BE2C (cell line): ENCODE measurements at regions not wholly inside any gene's neighbourhood (a gene's known extent, or its start where the extent isn't known, plus 50 kb on each side); places are given as distances from the start of the nearest gene placed in this dataset.
"Not testable (repeated sequence)": the region's sequence is repeated elsewhere in the genome, so short reads cannot be mapped to it uniquely, and the experiment has no call there.

Experiments used
- DNase-seq: peaks from one replicate; pipeline ENCODE4 v3.0.0-alpha.2; 2020
- H3K27me3 ChIP-seq: fragments of 250-450 bp; sonication (Bioruptor Pico); 2 replicates; pipeline ENCODE4 v1.5.1; 2020; ENCODE audit warnings: mild to moderate bottlenecking
- H3K36me3 ChIP-seq: fragments of 250-450 bp; sonication (Bioruptor Pico); 2 replicates; pipeline ENCODE4 v1.5.1; 2020; ENCODE audit warnings: mild to moderate bottlenecking
- H3K4me1 ChIP-seq: fragments of 250-450 bp; sonication (Bioruptor Pico); 2 replicates; pipeline ENCODE4 v1.5.1; 2020
- H3K4me3 ChIP-seq: 2 replicates; pipeline ENCODE4 v1.5.1; 2011; ENCODE audit warnings: low read depth, low read length
- H3K9me3 ChIP-seq: fragments of 250-450 bp; sonication (Bioruptor Pico); 2 replicates; pipeline ENCODE4 v1.5.1; 2020

GRCh38 chr15:20230656-20231055 lies 310.9 kb downstream of the GOLGA6L6 start:
- not testable (repeated sequence) for H3K4me1 ChIP-seq

GRCh38 chr15:20228791-20229190 lies 312.8 kb downstream of the GOLGA6L6 start:
- H3K27me3 ChIP-seq, H3K4me1 ChIP-seq, H3K36me3 ChIP-seq, H3K9me3 ChIP-seq, H3K4me3 ChIP-seq, DNase-seq: not testable (repeated sequence)

More at GRCh38 chr15:20230656-20231055, 310.9 kb downstream of the GOLGA6L6 start:
- H3K9me3 ChIP-seq, DNase-seq, H3K27me3 ChIP-seq, H3K4me3 ChIP-seq, H3K36me3 ChIP-seq: not testable (repeated sequence)

- H3K4me3 ChIP-seq, H3K4me1 ChIP-seq, H3K36me3 ChIP-seq, H3K27me3 ChIP-seq, DNase-seq, H3K9me3 ChIP-seq: not testable (repeated sequence)
Measured at GRCh38 chr15:20227119-20227853, 314.3 kb downstream of the GOLGA6L6 start.

GRCh38 chr15:20226531-20226930 lies 315.1 kb downstream of the GOLGA6L6 start:
- not testable (repeated sequence) for H3K36me3 ChIP-seq, DNase-seq, H3K4me1 ChIP-seq, H3K27me3 ChIP-seq, H3K4me3 ChIP-seq, H3K9me3 ChIP-seq

GRCh38 chr15:20221063-20221462 lies 320.5 kb downstream of the GOLGA6L6 start:
- not testable (repeated sequence) for H3K4me3 ChIP-seq, H3K9me3 ChIP-seq, H3K27me3 ChIP-seq, H3K36me3 ChIP-seq, DNase-seq, H3K4me1 ChIP-seq

- H3K9me3 ChIP-seq, H3K36me3 ChIP-seq, H3K4me3 ChIP-seq, DNase-seq, H3K4me1 ChIP-seq, H3K27me3 ChIP-seq: not testable (repeated sequence)
Measured at GRCh38 chr15:20219171-20219570, 322.4 kb downstream of the GOLGA6L6 start.

- H3K36me3 ChIP-seq, DNase-seq, H3K4me1 ChIP-seq, H3K27me3 ChIP-seq, H3K9me3 ChIP-seq, H3K4me3 ChIP-seq: not testable (repeated sequence)
Measured at GRCh38 chr15:20215700-20216099, 325.9 kb downstream of the GOLGA6L6 start.

- not testable (repeated sequence) for H3K4me3 ChIP-seq, H3K27me3 ChIP-seq, H3K4me1 ChIP-seq, H3K9me3 ChIP-seq, DNase-seq, H3K36me3 ChIP-seq
Measured at GRCh38 chr15:20214101-20214500, 327.5 kb downstream of the GOLGA6L6 start.

GRCh38 chr15:20211508-20211907 lies 330.1 kb downstream of the GOLGA6L6 start:
- not testable (repeated sequence) for H3K27me3 ChIP-seq, H3K36me3 ChIP-seq, H3K9me3 ChIP-seq, H3K4me3 ChIP-seq, H3K4me1 ChIP-seq, DNase-seq

- H3K27me3 ChIP-seq, H3K4me1 ChIP-seq, H3K4me3 ChIP-seq, H3K9me3 ChIP-seq, H3K36me3 ChIP-seq, DNase-seq: not testable (repeated sequence)
Measured at GRCh38 chr15:20209973-20210372, 331.6 kb downstream of the GOLGA6L6 start.

GRCh38 chr15:20207607-20208006 lies 334.0 kb downstream of the GOLGA6L6 start:
- H3K27me3 ChIP-seq, H3K36me3 ChIP-seq, H3K4me3 ChIP-seq, H3K9me3 ChIP-seq, DNase-seq, H3K4me1 ChIP-seq: not testable (repeated sequence)

GRCh38 chr15:20207198-20207597 lies 334.4 kb downstream of the GOLGA6L6 start:
- not testable (repeated sequence) for H3K9me3 ChIP-seq, H3K36me3 ChIP-seq, H3K27me3 ChIP-seq, H3K4me1 ChIP-seq, H3K4me3 ChIP-seq, DNase-seq

- not testable (repeated sequence) for DNase-seq, H3K27me3 ChIP-seq, H3K4me3 ChIP-seq, H3K4me1 ChIP-seq, H3K36me3 ChIP-seq, H3K9me3 ChIP-seq
Measured at GRCh38 chr15:20204177-20204866, 337.3 kb downstream of the GOLGA6L6 start.

- H3K9me3 ChIP-seq, H3K4me3 ChIP-seq, H3K4me1 ChIP-seq, DNase-seq, H3K27me3 ChIP-seq, H3K36me3 ChIP-seq: not testable (repeated sequence)
Measured at GRCh38 chr15:20203649-20204150, 337.9 kb downstream of the GOLGA6L6 start.
